ENCODE measurements at regions not wholly inside any gene's neighbourhood (a gene's known extent, or its start where the extent isn't known, plus 50 kb on each side); places are given as distances from the start of the nearest gene placed in this dataset.

DNA sequence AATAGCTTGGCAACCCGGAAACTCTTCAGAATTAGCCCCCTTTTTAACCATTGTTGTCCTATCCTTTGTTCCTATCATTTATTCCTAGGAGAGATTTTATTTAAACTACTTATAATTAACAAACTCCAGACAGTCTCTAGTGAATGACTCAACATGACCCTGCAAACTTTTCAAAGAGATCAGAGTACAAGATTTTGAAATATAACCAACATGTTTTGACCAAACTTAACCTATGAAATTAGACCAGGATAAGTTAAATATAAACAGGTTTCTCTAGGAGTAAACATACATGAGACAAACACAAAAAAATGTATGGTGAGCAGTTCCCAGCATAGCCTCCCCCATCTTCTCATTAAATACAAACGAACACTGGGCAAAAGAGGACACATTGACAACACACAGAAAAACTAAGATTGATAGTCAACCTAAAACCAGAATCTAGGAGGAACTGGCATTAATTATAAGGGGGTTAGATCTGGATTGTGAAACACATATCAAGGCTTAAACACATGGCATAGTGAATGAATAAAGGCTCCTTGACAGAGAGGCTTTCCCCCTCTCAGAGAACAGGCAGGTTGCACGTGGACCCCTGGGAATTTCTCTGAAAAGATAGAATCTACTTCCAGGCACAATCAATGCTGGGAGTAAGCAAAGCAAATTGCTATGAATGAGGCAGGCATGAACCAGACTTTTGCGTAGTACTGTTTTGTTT, 284.1 kb downstream of the IRS1 start (continued):
- TF ChIP-seq, protein P1, sequence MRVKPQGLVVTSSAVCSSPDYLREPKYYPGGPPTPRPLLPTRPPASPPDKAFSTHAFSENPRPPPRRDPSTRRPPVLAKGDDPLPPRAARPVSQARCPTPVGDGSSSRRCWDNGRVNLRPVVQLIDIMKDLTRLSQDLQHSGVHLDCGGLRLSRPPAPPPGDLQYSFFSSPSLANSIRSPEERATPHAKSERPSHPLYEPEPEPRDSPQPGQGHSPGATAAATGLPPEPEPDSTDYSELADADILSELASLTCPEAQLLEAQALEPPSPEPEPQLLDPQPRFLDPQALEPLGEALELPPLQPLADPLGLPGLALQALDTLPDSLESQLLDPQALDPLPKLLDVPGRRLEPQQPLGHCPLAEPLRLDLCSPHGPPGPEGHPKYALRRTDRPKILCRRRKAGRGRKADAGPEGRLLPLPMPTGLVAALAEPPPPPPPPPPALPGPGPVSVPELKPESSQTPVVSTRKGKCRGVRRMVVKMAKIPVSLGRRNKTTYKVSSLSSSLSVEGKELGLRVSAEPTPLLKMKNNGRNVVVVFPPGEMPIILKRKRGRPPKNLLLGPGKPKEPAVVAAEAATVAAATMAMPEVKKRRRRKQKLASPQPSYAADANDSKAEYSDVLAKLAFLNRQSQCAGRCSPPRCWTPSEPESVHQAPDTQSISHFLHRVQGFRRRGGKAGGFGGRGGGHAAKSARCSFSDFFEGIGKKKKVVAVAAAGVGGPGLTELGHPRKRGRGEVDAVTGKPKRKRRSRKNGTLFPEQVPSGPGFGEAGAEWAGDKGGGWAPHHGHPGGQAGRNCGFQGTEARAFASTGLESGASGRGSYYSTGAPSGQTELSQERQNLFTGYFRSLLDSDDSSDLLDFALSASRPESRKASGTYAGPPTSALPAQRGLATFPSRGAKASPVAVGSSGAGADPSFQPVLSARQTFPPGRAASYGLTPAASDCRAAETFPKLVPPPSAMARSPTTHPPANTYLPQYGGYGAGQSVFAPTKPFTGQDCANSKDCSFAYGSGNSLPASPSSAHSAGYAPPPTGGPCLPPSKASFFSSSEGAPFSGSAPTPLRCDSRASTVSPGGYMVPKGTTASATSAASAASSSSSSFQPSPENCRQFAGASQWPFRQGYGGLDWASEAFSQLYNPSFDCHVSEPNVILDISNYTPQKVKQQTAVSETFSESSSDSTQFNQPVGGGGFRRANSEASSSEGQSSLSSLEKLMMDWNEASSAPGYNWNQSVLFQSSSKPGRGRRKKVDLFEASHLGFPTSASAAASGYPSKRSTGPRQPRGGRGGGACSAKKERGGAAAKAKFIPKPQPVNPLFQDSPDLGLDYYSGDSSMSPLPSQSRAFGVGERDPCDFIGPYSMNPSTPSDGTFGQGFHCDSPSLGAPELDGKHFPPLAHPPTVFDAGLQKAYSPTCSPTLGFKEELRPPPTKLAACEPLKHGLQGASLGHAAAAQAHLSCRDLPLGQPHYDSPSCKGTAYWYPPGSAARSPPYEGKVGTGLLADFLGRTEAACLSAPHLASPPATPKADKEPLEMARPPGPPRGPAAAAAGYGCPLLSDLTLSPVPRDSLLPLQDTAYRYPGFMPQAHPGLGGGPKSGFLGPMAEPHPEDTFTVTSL (CRISPR knock-in tag; IDR thresholded peaks at IDR 0.05; ENCODE audit: borderline replicate concordance) = peak; percentile 86; the same call in 1 of the 2 replicates
- TF ChIP-seq RFX3 (CRISPR knock-in tag; IDR thresholded peaks at IDR 0.05) (0 out of 2 replicates have a peak, but pooled peaks have one; percentile 8), FOXO1 (CRISPR knock-in tag; IDR thresholded peaks at IDR 0.05) (peak; percentile 66; the same call in 1 of the 2 replicates), HES4 (CRISPR knock-in tag; IDR thresholded peaks at IDR 0.05; ENCODE audit: borderline replicate concordance) (no peak), KAT7 (CRISPR knock-in tag; IDR thresholded peaks at IDR 0.05; ENCODE audit: borderline replicate concordance) (peak; percentile 48; the same call in 1 of the 2 replicates), XBP1 (CRISPR knock-in tag; IDR thresholded peaks at IDR 0.05) (0 out of 2 replicates have a peak, but pooled peaks have one; percentile 23), SMAD3 (CRISPR knock-in tag; IDR thresholded peaks at IDR 0.05) (peak; percentile 72; the same call in 1 of the 2 replicates), MIXL1 (CRISPR knock-in tag; IDR thresholded peaks at IDR 0.05) (peak; percentile 61; the same call in 1 of the 2 replicates), MIER3 (CRISPR knock-in tag; IDR thresholded peaks at IDR 0.05; ENCODE audit: borderline replicate concordance) (peak; percentile 36; the same call in 1 of the 2 replicates), ONECUT2 (CRISPR knock-in tag; IDR thresholded peaks at IDR 0.05) (peak; percentile 53; the same call in 1 of the 2 replicates), ZNF264 (CRISPR knock-in tag; IDR thresholded peaks at IDR 0.05) (no peak), GATAD1 (CRISPR knock-in tag; IDR thresholded peaks at IDR 0.05) (peak; percentile 35; the same call in 1 of the 2 replicates), ZNF841 (CRISPR knock-in tag; IDR thresholded peaks at IDR 0.05; ENCODE audit: borderline replicate concordance) (no peak), SOX13 (IDR thresholded peaks at IDR 0.05) (no peak), SOX13 (CRISPR knock-in tag; conservative IDR thresholded peaks at IDR 0.05 in 1 of 2, IDR thresholded peaks at IDR 0.05 in 1 of 2) (peak; percentile 65 to 77; a peak in 2 of 4 replicates), ZC3H4 (CRISPR knock-in tag; IDR thresholded peaks at IDR 0.05; ENCODE audit: borderline replicate concordance) (no peak), ZNF891 (CRISPR knock-in tag; IDR thresholded peaks at IDR 0.05) (no peak), ATF7 (IDR thresholded peaks at IDR 0.05) (0 out of 2 replicates have a peak, but pooled peaks have one; percentile 19), ATF7 (CRISPR knock-in tag; IDR thresholded peaks at IDR 0.05) (no peak), DNMT1 (CRISPR knock-in tag; IDR thresholded peaks at IDR 0.05) (no peak), ZNF780A (CRISPR knock-in tag; IDR thresholded peaks at IDR 0.05) (0 out of 2 replicates have a peak, but pooled peaks have one; percentile 42), ZFX (CRISPR knock-in tag; IDR thresholded peaks at IDR 0.05; ENCODE audit: low read depth) (no peak)
- TF ChIP-seq, protein P2, sequence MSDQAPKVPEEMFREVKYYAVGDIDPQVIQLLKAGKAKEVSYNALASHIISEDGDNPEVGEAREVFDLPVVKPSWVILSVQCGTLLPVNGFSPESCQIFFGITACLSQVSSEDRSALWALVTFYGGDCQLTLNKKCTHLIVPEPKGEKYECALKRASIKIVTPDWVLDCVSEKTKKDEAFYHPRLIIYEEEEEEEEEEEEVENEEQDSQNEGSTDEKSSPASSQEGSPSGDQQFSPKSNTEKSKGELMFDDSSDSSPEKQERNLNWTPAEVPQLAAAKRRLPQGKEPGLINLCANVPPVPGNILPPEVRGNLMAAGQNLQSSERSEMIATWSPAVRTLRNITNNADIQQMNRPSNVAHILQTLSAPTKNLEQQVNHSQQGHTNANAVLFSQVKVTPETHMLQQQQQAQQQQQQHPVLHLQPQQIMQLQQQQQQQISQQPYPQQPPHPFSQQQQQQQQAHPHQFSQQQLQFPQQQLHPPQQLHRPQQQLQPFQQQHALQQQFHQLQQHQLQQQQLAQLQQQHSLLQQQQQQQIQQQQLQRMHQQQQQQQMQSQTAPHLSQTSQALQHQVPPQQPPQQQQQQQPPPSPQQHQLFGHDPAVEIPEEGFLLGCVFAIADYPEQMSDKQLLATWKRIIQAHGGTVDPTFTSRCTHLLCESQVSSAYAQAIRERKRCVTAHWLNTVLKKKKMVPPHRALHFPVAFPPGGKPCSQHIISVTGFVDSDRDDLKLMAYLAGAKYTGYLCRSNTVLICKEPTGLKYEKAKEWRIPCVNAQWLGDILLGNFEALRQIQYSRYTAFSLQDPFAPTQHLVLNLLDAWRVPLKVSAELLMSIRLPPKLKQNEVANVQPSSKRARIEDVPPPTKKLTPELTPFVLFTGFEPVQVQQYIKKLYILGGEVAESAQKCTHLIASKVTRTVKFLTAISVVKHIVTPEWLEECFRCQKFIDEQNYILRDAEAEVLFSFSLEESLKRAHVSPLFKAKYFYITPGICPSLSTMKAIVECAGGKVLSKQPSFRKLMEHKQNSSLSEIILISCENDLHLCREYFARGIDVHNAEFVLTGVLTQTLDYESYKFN (CRISPR knock-in tag; conservative IDR thresholded peaks at IDR 0.05) = peak; percentile 94
